ENCODE measurements at regions not wholly inside any gene's neighbourhood (a gene's known extent, or its start where the extent isn't known, plus 50 kb on each side); places are given as distances from the start of the nearest gene placed in this dataset.

- Histone ChIP-seq H3K27me3 (no peaks in the 10 kb centered on the region), H3K4me3 (no peak overlapping the region), H3K4me1 (no peaks in the 10 kb centered on the region), H3K27ac (no peak overlapping the region), H3K9me3 (no peaks in the 10 kb centered on the region), H3K36me3 (no peaks in the 10 kb centered on the region)
- DNase-seq, result no peak
- no peak for ATAC-seq
- intact Hi-C loops (cut with DNase I), result no loop called here
- 75 to 78% (median 76%) methylated on average over 17 of the region's 17 CpGs for WGBS, 4 donors
- TF ChIP-seq POLR2A (IDR thresholded peaks at IDR 0.05), result no peak
- TF ChIP-seq, protein P1, sequence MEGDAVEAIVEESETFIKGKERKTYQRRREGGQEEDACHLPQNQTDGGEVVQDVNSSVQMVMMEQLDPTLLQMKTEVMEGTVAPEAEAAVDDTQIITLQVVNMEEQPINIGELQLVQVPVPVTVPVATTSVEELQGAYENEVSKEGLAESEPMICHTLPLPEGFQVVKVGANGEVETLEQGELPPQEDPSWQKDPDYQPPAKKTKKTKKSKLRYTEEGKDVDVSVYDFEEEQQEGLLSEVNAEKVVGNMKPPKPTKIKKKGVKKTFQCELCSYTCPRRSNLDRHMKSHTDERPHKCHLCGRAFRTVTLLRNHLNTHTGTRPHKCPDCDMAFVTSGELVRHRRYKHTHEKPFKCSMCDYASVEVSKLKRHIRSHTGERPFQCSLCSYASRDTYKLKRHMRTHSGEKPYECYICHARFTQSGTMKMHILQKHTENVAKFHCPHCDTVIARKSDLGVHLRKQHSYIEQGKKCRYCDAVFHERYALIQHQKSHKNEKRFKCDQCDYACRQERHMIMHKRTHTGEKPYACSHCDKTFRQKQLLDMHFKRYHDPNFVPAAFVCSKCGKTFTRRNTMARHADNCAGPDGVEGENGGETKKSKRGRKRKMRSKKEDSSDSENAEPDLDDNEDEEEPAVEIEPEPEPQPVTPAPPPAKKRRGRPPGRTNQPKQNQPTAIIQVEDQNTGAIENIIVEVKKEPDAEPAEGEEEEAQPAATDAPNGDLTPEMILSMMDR (IDR thresholded peaks at IDR 0.05), result no peak
These were observed 81.5 kb upstream of the C9orf72 start for GRCh38 chr9:27654629-27655285.

DNA sequence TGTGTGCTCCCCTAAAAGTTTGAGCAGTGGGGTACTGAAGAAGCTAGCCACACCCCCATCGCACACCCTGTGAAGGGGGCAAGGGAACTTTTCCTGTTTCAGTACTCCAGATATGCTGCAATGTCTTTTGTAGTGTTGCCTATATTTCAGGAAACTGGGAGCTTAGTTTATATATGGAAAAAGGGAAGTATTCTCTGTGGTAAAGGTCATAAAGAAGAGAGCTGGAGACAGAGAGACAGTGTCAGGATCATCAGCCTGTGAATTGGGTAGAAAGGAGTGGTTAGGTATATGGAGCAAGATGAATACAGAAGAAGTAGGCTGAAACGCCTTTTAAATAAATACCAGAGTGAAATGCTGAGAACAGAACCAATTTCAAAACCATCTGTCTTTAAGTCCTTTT is 82.2 kb upstream of the C9orf72 start:
- Histone ChIP-seq H3K27ac (no peak overlapping the region), H3K4me1 (no peaks in the 10 kb centered on the region), H3K27me3 (no peaks in the 10 kb centered on the region), H3K9me3 (no peaks in the 10 kb centered on the region), H3K36me3 (no peaks in the 10 kb centered on the region), H3K4me3 (no peak overlapping the region)
- DNase-seq (no peak), ATAC-seq (no peak)
- intact Hi-C loops (cut with DNase I), result no loop called here
- TF ChIP-seq, protein P1 (IDR thresholded peaks at IDR 0.05), result no peak
- no peak for TF ChIP-seq POLR2A (IDR thresholded peaks at IDR 0.05)
- 77 to 84% (median 80%) methylated on average over 2 of the region's 2 CpGs for WGBS, 4 donors

DNA sequence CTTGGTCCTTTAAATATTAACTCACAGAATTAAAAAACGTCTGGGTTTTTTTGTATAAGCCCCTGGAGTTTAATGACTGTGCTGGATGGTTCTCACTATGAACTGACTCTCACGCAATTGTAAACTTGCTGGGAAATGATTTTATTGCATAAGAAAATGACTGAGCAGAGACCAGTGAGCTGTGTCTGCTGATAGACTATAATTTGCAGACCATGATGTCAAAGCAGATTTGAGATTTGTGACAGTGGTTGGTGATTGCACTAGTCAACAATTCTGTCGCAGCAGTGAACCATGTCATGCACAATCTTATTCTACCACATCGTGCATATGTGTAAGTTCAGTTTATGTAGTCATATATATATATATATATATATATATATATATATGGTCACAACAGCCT is 85.7 kb upstream of the C9orf72 start:
- Histone ChIP-seq H3K4me3 (no peak overlapping the region), H3K9me3 (no peaks in the 10 kb centered on the region), H3K36me3 (no peaks in the 10 kb centered on the region), H3K27me3 (no peaks in the 10 kb centered on the region), H3K27ac (no peak overlapping the region), H3K4me1 (no peaks in the 10 kb centered on the region)
- WGBS, 4 donors, result 72 to 76% (median 72%) methylated on average over 4 of the region's 4 CpGs
- intact Hi-C loops (cut with DNase I), result no loop called here
- ATAC-seq (no peak), DNase-seq (no peak)
- TF ChIP-seq POLR2A (IDR thresholded peaks at IDR 0.05), result no peak
- TF ChIP-seq, protein P1 (IDR thresholded peaks at IDR 0.05), result no peak

- TF ChIP-seq POLR2A (IDR thresholded peaks at IDR 0.05), result no peak
- TF ChIP-seq, protein P1 (IDR thresholded peaks at IDR 0.05), result no peak
- no peak for DNase-seq
- intact Hi-C loops (cut with DNase I), result no loop called here
- H3K27ac ChIP-seq, result no peak overlapping the region
- H3K4me3 ChIP-seq, result no peak overlapping the region
- ATAC-seq, result no peak
- H3K4me1 ChIP-seq, result no peaks in the 10 kb centered on the region
- 58 to 77% (median 72%) methylated on average over 3 of the region's 3 CpGs for WGBS, 4 donors
- no peaks in the 10 kb centered on the region for H3K27me3 ChIP-seq
- H3K9me3 ChIP-seq, result no peaks in the 10 kb centered on the region
- no peaks in the 10 kb centered on the region for H3K36me3 ChIP-seq
These were observed 86.3 kb upstream of the C9orf72 start for GRCh38 chr9:27659571-27659970.
